GM19397 (cell line): ENCODE measurements at regions not wholly inside any gene's neighbourhood (a gene's known extent, or its start where the extent isn't known, plus 50 kb on each side); places are given as distances from the start of the nearest gene placed in this dataset.
"Not testable (repeated sequence)": the region's sequence is repeated elsewhere in the genome, so short reads cannot be mapped to it uniquely, and the experiment has no call there.

Source experiments
- ATAC-seq: cut with Tn5 transposase; IDR thresholded peaks from one replicate; pipeline ENCODE4 v1.9.1; 2021; ENCODE audit warnings: mild to moderate bottlenecking, moderate library complexity; ENCODE audit not compliant: unreplicated experiment

- ATAC-seq, result no peak
These were observed 536.0 kb downstream of the GABRG2 start for GRCh38 chr5:162603443-162604070.

- no peak for ATAC-seq
These were observed 540.3 kb downstream of the GABRG2 start for GRCh38 chr5:162607879-162608278.

- not testable (repeated sequence) for ATAC-seq
These were observed 554.2 kb downstream of the GABRG2 start for GRCh38 chr5:162621726-162622263.

DNA sequence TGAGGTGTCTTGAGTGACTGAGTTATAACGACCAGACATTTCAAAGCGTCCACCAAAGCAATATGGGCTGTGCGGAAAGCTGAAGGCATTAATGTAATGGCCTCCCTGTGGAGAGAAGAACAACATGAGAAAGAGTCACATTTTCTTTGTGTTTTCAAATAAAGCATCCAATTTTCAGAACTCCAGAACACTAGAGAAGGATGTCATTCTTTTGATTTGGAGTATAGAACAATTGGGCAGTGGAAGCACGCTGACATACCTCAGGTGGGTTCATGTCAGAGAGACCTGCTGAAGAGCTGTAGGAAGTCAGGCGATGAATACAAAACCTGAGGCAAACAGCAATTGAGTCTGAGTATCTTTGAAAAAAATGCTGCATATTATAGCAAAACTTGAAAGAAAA lies 556.5 kb downstream of the GABRG2 start:
- no peak for ATAC-seq

DNA sequence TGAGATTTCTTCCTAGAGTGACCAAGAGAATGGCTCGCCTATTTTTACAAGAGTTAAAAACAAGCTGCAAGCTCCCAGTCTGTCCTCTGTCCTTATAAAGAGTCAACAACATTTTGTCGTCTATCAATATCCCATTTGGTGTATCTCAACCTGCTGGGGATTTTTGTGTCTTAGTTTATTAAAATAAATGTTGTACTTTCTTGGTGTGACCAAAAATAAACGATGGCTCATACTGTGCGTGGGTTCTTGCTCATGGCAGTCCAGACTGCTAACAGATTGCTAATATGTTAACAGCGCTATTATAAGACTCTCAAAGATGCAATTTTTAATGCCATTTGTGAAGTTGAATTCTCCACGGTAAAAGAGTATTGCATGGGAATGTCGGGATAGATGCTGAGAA lies 569.9 kb downstream of the GABRG2 start:
- ATAC-seq, result no peak

DNA sequence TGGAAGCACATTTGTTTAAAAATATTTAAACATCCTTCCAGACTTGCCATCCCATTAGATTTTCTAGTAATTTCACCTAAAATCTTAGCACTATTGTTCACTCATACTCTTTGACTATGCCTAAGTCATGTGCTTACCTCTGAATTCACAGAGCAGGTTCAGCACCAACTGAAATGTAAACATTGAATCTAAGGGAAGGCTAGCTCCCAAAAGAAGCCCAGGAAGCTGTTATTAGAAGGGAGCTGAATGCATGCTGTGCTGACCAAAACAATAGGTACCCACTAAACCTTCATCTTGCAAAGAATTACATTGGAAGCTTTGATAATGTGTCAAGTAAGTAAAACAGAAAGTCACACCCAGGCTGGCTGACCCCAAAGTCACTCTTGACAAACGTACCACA lies 571.3 kb downstream of the GABRG2 start:
- no peak for ATAC-seq

GRCh38 chr5:162641142-162641813 lies 573.7 kb downstream of the GABRG2 start:
- ATAC-seq, result no peak

DNA sequence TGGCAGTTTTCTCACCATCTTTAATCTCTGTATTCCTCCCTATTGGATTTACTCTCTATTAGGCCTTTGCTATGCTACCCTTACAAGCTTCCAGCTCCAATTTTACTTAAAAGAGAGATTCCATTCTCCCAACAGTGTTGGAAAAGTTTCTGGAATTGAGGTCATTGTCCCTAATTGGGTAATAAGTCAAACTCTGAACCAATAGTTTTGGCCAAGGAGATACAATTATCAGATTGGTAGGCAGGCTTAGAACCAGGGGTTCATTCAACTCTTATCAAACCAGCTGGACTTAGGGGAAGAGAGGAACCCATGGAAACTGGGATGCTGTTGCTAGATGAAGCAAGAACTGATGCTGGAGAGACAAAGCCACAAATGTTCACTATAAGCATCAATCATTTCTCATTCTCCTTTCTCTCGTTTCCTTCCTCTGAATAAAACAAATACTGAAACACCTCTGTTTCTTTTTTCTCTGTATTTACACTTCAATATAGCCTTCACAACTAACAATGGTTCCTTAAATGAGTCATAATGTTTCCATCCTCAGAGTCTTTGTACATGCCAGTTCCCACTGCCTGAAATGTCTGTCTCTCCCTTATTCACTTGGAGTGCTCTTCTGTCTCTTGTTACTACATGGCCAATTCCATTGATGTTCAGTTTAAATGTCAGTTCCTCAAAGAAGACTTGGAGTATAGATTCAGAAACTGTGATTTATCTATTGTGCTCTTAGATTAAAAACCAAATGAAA lies 587.3 kb downstream of the GABRG2 start:
- ATAC-seq, result no peak

DNA sequence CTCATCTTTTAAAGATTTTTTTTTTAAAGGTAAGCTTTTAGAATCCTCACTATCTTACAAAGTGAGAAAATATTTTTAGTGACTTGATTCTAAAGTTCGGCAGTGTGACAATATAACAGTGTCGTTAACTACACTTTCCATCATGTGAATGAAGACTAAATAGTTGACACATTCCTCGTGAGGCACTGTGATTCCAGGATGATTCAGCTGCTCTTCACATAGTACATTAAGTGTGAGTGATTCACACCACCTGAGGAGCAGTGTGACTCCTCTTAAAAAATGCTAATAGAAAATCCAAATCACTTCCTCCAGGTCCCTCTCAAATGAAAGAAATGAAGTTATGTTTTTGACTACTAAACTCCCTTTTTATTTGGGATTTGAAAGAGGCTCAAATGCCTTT lies 589.5 kb downstream of the GABRG2 start:
- no peak for ATAC-seq

- no peak for ATAC-seq
These were observed 597.3 kb downstream of the GABRG2 start for GRCh38 chr5:162664846-162665245.

GRCh38 chr5:162668926-162669325 lies 601.4 kb downstream of the GABRG2 start:
- ATAC-seq, result no peak

DNA sequence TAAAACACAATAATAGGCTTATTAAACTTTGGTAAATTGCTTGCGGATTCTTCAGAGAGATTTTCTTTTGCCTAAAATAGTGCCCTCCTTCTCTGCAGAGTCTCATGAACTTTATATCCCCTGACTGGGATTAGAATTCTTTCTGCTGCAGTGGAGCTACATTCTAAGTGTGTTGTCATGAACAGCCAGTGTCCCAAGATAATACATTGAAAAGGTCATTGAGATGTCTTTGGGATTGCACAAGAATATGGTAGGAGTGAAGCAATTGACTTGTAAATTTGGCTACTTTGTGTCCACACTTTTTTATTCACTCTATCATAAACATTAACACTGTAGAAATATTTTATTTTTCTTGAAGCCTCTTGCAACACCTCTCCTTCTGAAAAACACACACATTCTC lies 604.5 kb downstream of the GABRG2 start:
- no peak for ATAC-seq

- ATAC-seq, result no peak
These were observed 615.7 kb downstream of the GABRG2 start for GRCh38 chr5:162683284-162683683.

- no peak for ATAC-seq
These were observed 616.6 kb downstream of the GABRG2 start for GRCh38 chr5:162684145-162684544.

- ATAC-seq, result no peak
These were observed 617.7 kb downstream of the GABRG2 start for GRCh38 chr5:162685302-162685701.

DNA sequence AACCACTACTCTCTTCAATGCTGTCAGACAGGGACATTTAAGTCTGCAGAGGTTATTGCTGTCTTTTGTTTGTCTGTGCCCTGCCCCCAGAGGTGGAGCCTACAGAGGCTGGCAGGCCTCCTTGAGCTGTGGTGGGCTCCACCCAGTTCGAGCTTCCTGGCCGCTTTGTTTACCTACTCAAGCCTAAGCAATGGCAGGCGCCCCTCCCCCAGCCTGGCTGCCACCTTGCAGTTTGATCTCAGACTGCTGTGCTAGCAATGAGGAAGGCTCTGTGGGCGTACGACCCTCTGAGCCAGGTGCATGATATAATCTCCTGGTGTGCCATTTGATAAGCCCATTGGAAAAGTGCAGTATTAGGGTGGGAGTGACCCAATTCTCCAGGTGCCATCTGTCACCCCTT lies 628.7 kb downstream of the GABRG2 start:
- ATAC-seq, result not testable (repeated sequence)

DNA sequence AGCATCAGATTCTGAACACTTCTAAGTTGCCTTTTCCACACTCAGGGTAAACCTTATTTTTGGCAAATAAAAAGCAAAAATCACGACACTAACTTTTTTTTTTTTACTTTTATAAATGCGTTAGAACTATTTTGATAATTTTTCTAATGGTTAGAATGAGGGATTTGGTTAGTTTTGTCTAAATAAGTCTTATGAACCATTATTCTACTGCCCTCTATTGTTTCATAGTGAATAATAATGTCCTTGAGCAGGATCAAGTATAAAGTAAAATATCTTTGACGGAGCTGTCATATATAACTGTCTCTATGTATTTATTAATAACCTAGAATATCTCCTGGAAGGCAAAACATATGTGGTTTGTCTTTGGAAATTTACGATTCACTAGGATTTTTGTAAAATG lies 631.8 kb downstream of the GABRG2 start:
- ATAC-seq, result no peak

GRCh38 chr5:162703914-162704313 lies 636.3 kb downstream of the GABRG2 start:
- ATAC-seq, result no peak

GRCh38 chr5:162711244-162711643 lies 643.7 kb downstream of the GABRG2 start:
- ATAC-seq, result no peak

DNA sequence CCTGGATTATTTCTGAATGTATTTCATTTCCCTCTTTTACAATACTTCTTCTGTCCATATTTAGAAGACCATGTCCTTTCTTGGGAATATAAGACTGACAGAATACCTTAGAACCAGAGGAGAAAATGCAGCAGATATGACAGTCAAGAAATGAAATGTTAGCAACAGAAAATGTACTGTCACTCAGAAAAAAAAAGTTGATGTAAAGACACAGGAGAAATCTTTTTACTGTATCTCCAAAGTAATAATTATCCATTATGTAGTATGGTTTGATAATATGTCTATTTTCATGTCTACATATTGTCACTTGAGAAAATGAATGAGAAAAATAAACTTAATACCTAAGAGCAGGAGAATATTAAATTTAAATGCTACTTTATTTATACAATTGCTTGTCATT lies 652.1 kb downstream of the GABRG2 start:
- no peak for ATAC-seq

GRCh38 chr5:162721125-162721524 lies 653.6 kb downstream of the GABRG2 start:
- ATAC-seq, result no peak

GRCh38 chr5:162752612-162753011 lies 684.8 kb upstream of the CCNG1 start:
- no peak for ATAC-seq
